ENCODE measurements at regions not wholly inside any gene's neighbourhood (a gene's known extent, or its start where the extent isn't known, plus 50 kb on each side); places are given as distances from the start of the nearest gene placed in this dataset.
"Not testable (repeated sequence)": the region's sequence is repeated elsewhere in the genome, so short reads cannot be mapped to it uniquely, and the experiment has no call there.

- no peak for DNase-seq
These were observed 773.5 kb upstream of the LRRTM1 start for GRCh38 chr2:81078102-81078501.

GRCh38 chr2:81077396-81077795 is 772.8 kb upstream of the LRRTM1 start:
- no peak for DNase-seq

- no peak for DNase-seq
These were observed 768.9 kb upstream of the LRRTM1 start for GRCh38 chr2:81073412-81073811.

- no peak for DNase-seq
These were observed 763.6 kb upstream of the LRRTM1 start for GRCh38 chr2:81068144-81068543.

- DNase-seq = no peak
These were observed 756.5 kb upstream of the LRRTM1 start for GRCh38 chr2:81061016-81061415.

- no peak for DNase-seq
These were observed 746.1 kb upstream of the LRRTM1 start for GRCh38 chr2:81050580-81051095.

GRCh38 chr2:81043681-81044080 is 739.1 kb upstream of the LRRTM1 start:
- no peak for DNase-seq

GRCh38 chr2:81007104-81007503 is 702.6 kb upstream of the LRRTM1 start:
- DNase-seq = no peak

GRCh38 chr2:81002906-81003305 is 698.4 kb upstream of the LRRTM1 start:
- no peak for DNase-seq

GRCh38 chr2:80987466-80987865 is 682.9 kb upstream of the LRRTM1 start:
- DNase-seq = no peak

- DNase-seq = no peak
These were observed 665.3 kb upstream of the LRRTM1 start for GRCh38 chr2:80969900-80970299.

GRCh38 chr2:80968450-80968849 is 663.9 kb upstream of the LRRTM1 start:
- no peak for DNase-seq

- no peak for DNase-seq
These were observed 643.1 kb upstream of the LRRTM1 start for GRCh38 chr2:80947601-80948130.

- no peak for DNase-seq
These were observed 638.9 kb upstream of the LRRTM1 start for GRCh38 chr2:80943487-80943886.

- no peak for DNase-seq
These were observed 638.2 kb upstream of the LRRTM1 start for GRCh38 chr2:80942766-80943165.

- no peak for DNase-seq
These were observed 633.9 kb upstream of the LRRTM1 start for GRCh38 chr2:80938463-80938862.

GRCh38 chr2:80931820-80932219 is 627.3 kb upstream of the LRRTM1 start:
- not testable (repeated sequence) for DNase-seq

- DNase-seq = no peak
These were observed 626.2 kb upstream of the LRRTM1 start for GRCh38 chr2:80930777-80931176.

- no peak for DNase-seq
These were observed 621.6 kb upstream of the LRRTM1 start for GRCh38 chr2:80926168-80926567.

GRCh38 chr2:80896576-80896975 is 592.0 kb upstream of the LRRTM1 start:
- no peak for DNase-seq

GRCh38 chr2:80894486-80894885 is 589.9 kb upstream of the LRRTM1 start:
- DNase-seq = no peak

GRCh38 chr2:80893711-80894110 is 589.2 kb upstream of the LRRTM1 start:
- no peak for DNase-seq

GRCh38 chr2:80889009-80889408 is 584.5 kb upstream of the LRRTM1 start:
- no peak for DNase-seq

GRCh38 chr2:80887841-80888378 is 583.4 kb upstream of the LRRTM1 start:
- DNase-seq = no peak

- DNase-seq = no peak
These were observed 569.8 kb upstream of the LRRTM1 start for GRCh38 chr2:80874374-80874773.
